Progenitor cell of endocrine pancreas (in vitro differentiated cells): ENCODE measurements at regions not wholly inside any gene's neighbourhood (a gene's known extent, or its start where the extent isn't known, plus 50 kb on each side); places are given as distances from the start of the nearest gene placed in this dataset.

Experiments
- DNase-seq: peaks from one replicate; pipeline ENCODE4 v3.0.0; 2021; ENCODE audit warnings: low spot score; ENCODE audit not compliant: unreplicated experiment
- H3K27ac Mint-ChIP-seq: 2 replicates; pipeline ENCODE4 v1.8.0; 2021; ENCODE audit warnings: mild to moderate bottlenecking, moderate library complexity, mixed read lengths
- H3K27me3 Mint-ChIP-seq: 2 replicates; pipeline ENCODE4 v1.8.0; 2021; ENCODE audit warnings: mixed read lengths
- H3K36me3 Mint-ChIP-seq: 2 replicates; pipeline ENCODE4 v1.8.0; 2022; ENCODE audit warnings: mixed read lengths; ENCODE audit not compliant: insufficient read depth
- H3K4me1 Mint-ChIP-seq: 2 replicates; pipeline ENCODE4 v1.8.0; 2021; ENCODE audit warnings: low read depth, mixed read lengths
- H3K4me3 Mint-ChIP-seq: 2 replicates; pipeline ENCODE4 v1.8.0; 2021; ENCODE audit warnings: low read depth, mild to moderate bottlenecking, moderate library complexity, mixed read lengths
- H3K9me3 Mint-ChIP-seq: 2 replicates; pipeline ENCODE4 v1.8.0; 2021; ENCODE audit warnings: low read depth, mixed read lengths
- CTCF ChIP-seq: fragments of 200-600 bp; sonication (generic); IDR thresholded peaks from one replicate; pipeline ENCODE4 v1.5.0; 2021; ENCODE audit warnings: antibody characterized with exemption, mild to moderate bottlenecking; ENCODE audit not compliant: unreplicated experiment

DNA sequence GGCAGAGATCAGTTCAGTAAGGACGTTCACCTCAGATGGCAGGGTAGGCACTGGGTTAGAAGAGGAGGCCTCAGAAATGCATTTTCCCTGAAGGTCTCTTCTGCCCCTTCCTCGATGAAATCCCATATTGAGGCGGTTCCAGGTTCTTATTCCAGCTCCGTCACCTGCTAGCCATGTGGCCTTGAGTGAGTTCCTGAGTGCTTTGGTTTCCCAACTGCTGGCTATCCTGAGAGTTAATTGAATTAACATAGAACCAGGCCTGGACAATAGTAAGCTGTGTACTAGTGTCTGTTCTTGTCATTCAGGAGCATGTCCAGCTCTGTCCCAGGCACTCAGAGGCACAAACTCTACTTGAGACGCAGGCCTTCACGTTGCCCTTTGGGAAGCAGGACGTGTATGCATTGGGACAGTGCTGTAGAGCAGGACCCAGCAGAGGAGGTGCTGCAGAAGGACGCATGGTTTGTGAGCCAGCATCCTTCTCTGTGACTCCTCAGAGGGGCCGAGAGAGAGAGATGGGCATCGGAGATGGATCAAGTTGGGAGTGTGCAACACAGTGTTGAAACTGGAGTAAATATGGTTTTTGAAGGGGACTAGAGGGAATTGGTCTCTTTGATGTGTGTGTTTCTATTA is 114.2 kb downstream of the ASB7 start:
- peaks cover 45% of the 10 kb centered on the region for H3K27me3 Mint-ChIP-seq
- DNase-seq, result no peak
- TF ChIP-seq CTCF, result no peak
- H3K4me1 Mint-ChIP-seq, result peaks cover 40% of the 10 kb centered on the region
- H3K4me3 Mint-ChIP-seq, result no peak overlapping the region
- H3K27ac Mint-ChIP-seq, result no peak overlapping the region
- no peaks in the 10 kb centered on the region for H3K36me3 Mint-ChIP-seq
- no peaks in the 10 kb centered on the region for H3K9me3 Mint-ChIP-seq

DNA sequence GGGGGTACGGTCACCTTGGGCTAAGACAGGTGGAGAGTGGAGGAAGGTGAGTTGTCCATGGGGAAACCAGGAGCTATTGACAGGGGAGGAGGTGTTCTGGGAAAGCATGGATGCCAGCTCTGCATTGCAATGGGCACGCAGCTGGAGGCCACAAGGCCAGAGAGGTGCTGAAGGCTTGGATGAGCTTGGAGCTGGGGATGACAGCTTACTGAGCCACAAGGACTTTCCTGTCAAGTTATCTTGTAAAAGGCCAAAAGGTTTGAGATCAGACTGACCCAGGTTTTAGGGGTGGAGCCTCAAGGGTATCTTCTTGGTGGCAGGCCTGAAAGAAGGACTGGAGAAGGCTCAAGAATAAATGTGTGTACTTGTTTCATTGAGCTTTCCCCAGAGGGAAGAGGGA is 115.2 kb downstream of the ASB7 start:
- no peak for TF ChIP-seq CTCF
- Mint-ChIP-seq H3K4me1 (peaks cover 48% of the 10 kb centered on the region), H3K9me3 (no peaks in the 10 kb centered on the region), H3K27me3 (peaks cover 41% of the 10 kb centered on the region), H3K4me3 (no peak overlapping the region), H3K36me3 (no peaks in the 10 kb centered on the region), H3K27ac (no peak overlapping the region)
- DNase-seq, result no peak

GRCh38 chr15:100718075-100718980 is 115.9 kb downstream of the ASB7 start:
- H3K36me3 Mint-ChIP-seq, result no peaks in the 10 kb centered on the region
- H3K27me3 Mint-ChIP-seq, result peaks cover 38% of the 10 kb centered on the region
- no peak overlapping the region for H3K27ac Mint-ChIP-seq
- TF ChIP-seq CTCF, result no peak
- H3K9me3 Mint-ChIP-seq, result no peaks in the 10 kb centered on the region
- H3K4me3 Mint-ChIP-seq, result no peak overlapping the region
- no peak for DNase-seq
- H3K4me1 Mint-ChIP-seq, result peaks cover 53% of the 10 kb centered on the region

DNA sequence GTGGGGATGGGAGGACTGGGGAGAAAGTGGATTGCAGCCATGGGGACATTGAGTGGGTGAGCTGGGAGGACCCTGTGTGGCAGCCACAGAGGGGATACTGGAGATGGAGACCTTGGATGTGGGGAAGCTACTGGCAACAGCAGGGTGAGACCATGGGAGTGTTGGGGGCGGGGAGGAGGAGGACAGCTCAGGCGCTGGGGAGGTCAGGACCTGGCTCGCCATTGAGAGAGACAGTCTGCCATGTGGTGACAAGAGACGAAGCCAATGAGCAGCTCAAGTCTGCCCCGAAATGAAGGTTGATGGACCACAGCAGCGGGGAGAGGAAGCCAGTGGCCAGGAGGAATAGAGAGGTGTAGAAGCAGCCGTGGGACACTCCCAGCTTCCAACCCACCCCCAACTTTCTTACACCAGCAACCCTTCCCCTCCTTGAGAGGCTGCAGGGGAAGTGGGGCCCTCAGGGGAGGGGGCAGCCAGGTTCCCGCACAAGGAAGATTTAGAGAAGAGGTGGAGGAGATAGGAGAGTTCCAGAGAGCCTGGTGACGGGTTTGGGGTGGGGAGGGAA is 118.1 kb downstream of the ASB7 start:
- DNase-seq, result no peak
- Mint-ChIP-seq H3K9me3 (no peaks in the 10 kb centered on the region), H3K27ac (peak overlapping the region; percentile 52), H3K36me3 (no peaks in the 10 kb centered on the region), H3K27me3 (peaks cover 33% of the 10 kb centered on the region), H3K4me3 (no peak overlapping the region), H3K4me1 (peaks cover 36% of the 10 kb centered on the region)
- TF ChIP-seq CTCF, result no peak

- Mint-ChIP-seq H3K27ac (peak overlapping the region; percentile 49), H3K4me1 (peaks cover 24% of the 10 kb centered on the region), H3K4me3 (no peak overlapping the region), H3K36me3 (no peaks in the 10 kb centered on the region), H3K27me3 (peaks cover 33% of the 10 kb centered on the region), H3K9me3 (no peaks in the 10 kb centered on the region)
- no peak for TF ChIP-seq CTCF
- no peak for DNase-seq
These were observed 119.6 kb downstream of the ASB7 start for GRCh38 chr15:100721758-100722550.
